HG03460 (cell line): ENCODE measurements at regions not wholly inside any gene's neighbourhood (a gene's known extent, or its start where the extent isn't known, plus 50 kb on each side); places are given as distances from the start of the nearest gene placed in this dataset.

ENCODE experiments used
- ATAC-seq: cut with Tn5 transposase; IDR thresholded peaks from one replicate; pipeline ENCODE4 v1.9.1; 2021; ENCODE audit not compliant: unreplicated experiment

GRCh38 chr3:111311126-111311525 is 230.9 kb upstream of the CD96 start:
- ATAC-seq: no peak

GRCh38 chr3:111311709-111312235 is 230.2 kb upstream of the CD96 start:
- peak; percentile 92 for ATAC-seq

GRCh38 chr3:111314181-111314873 is 227.7 kb upstream of the CD96 start:
- no peak for ATAC-seq

- no peak for ATAC-seq
Measured at GRCh38 chr3:111314898-111315297, 227.1 kb upstream of the CD96 start.

GRCh38 chr3:111315930-111316587 is 225.9 kb upstream of the CD96 start:
- no peak for ATAC-seq

- ATAC-seq: no peak
Measured at GRCh38 chr3:111318289-111318688, 223.7 kb upstream of the CD96 start.

GRCh38 chr3:111319598-111319997 is 222.4 kb upstream of the CD96 start:
- no peak for ATAC-seq

GRCh38 chr3:111321786-111322185 is 220.2 kb upstream of the CD96 start:
- no peak for ATAC-seq

- ATAC-seq: no peak
Measured at GRCh38 chr3:111323019-111323418, 219.0 kb upstream of the CD96 start.

- ATAC-seq: no peak
Measured at GRCh38 chr3:111324151-111324550, 217.8 kb upstream of the CD96 start.

- peak; percentile 69 for ATAC-seq
Measured at GRCh38 chr3:111324645-111325044, 217.4 kb upstream of the CD96 start.

- ATAC-seq: no peak
Measured at GRCh38 chr3:111325160-111325718, 216.8 kb upstream of the CD96 start.

GRCh38 chr3:111326144-111326995 is 215.6 kb upstream of the CD96 start:
- ATAC-seq: no peak

- ATAC-seq: no peak
Measured at GRCh38 chr3:111331306-111331705, 210.7 kb upstream of the CD96 start.

GRCh38 chr3:111331912-111332311 is 210.1 kb upstream of the CD96 start:
- no peak for ATAC-seq

GRCh38 chr3:111332488-111333080 is 209.4 kb upstream of the CD96 start:
- no peak for ATAC-seq

GRCh38 chr3:111333642-111334041 is 208.4 kb upstream of the CD96 start:
- no peak for ATAC-seq

- ATAC-seq: no peak
Measured at GRCh38 chr3:111335512-111336303, 206.3 kb upstream of the CD96 start.

- no peak for ATAC-seq
Measured at GRCh38 chr3:111336511-111336910, 205.5 kb upstream of the CD96 start.

GRCh38 chr3:111338059-111338698 is 203.8 kb upstream of the CD96 start:
- no peak for ATAC-seq
